ENCODE measurements at regions not wholly inside any gene's neighbourhood (a gene's known extent, or its start where the extent isn't known, plus 50 kb on each side); places are given as distances from the start of the nearest gene placed in this dataset.

DNA sequence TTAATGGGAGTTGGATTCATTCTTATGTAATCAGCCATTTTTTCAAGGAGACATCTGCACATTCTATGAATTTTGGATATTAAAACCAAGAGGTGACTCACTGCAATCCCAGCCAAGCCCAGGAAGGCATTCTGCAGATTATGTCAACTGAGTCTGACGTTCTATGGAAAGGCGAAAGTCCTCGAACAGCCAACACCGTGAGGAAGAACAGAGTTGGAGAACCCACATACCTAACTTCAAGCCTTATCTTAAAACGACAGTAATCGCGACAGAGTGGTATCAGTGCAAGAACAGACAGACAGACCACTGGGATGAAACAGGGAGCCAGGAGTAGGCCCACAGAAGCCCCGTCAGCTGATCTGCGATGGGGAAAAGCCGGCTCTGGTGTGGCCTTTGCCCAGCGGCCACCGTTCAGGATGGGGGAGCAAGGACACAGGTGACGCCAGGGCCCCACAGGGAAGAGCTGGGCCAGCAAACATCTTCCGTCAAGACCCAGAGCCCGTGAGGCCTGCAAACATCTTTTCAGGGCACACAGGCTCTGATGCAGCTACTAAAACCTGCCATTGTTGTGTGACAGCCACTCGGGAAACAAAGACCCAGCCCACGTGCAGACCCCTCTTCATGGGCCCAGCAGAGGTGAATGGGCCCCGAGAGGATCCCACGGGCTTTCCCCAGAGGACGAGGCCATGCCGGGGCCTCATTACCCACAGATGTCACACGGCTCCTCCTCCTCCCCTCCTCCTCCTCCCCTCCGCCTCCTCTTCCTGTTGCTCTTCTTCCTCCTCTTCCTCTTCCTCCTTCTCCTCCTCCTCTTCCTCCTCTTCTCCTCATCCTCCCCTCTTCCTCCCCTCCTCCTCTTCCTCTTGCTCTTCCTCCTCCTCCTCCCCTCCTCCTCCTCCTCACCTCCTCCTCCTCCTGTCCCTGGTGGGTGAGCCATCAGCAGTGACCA is 277.6 kb downstream of the ADGRD1 start (continued):
- TF ChIP-seq, protein P1, sequence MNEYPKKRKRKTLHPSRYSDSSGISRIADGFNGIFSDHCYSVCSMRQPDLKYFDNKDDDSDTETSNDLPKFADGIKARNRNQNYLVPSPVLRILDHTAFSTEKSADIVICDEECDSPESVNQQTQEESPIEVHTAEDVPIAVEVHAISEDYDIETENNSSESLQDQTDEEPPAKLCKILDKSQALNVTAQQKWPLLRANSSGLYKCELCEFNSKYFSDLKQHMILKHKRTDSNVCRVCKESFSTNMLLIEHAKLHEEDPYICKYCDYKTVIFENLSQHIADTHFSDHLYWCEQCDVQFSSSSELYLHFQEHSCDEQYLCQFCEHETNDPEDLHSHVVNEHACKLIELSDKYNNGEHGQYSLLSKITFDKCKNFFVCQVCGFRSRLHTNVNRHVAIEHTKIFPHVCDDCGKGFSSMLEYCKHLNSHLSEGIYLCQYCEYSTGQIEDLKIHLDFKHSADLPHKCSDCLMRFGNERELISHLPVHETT (CRISPR knock-in tag; conservative IDR thresholded peaks at IDR 0.05 in 1 of 2, IDR thresholded peaks at IDR 0.05 in 1 of 2) = no peak; a peak in 1 of 4 replicates
- TF ChIP-seq ARID2 (IDR thresholded peaks at IDR 0.05) = no peak
- peak; percentile 62; the same call in 1 of the 2 replicates for TF ChIP-seq L3MBTL2 (IDR thresholded peaks at IDR 0.05)
- no peak for TF ChIP-seq HNRNPH1 (optimal IDR thresholded peaks at IDR 0.05; ENCODE audit: low read depth, low read length)
- no peak for TF ChIP-seq ZNF76 (CRISPR knock-in tag; IDR thresholded peaks at IDR 0.05; ENCODE audit: borderline replicate concordance)
- TF ChIP-seq, protein P2, sequence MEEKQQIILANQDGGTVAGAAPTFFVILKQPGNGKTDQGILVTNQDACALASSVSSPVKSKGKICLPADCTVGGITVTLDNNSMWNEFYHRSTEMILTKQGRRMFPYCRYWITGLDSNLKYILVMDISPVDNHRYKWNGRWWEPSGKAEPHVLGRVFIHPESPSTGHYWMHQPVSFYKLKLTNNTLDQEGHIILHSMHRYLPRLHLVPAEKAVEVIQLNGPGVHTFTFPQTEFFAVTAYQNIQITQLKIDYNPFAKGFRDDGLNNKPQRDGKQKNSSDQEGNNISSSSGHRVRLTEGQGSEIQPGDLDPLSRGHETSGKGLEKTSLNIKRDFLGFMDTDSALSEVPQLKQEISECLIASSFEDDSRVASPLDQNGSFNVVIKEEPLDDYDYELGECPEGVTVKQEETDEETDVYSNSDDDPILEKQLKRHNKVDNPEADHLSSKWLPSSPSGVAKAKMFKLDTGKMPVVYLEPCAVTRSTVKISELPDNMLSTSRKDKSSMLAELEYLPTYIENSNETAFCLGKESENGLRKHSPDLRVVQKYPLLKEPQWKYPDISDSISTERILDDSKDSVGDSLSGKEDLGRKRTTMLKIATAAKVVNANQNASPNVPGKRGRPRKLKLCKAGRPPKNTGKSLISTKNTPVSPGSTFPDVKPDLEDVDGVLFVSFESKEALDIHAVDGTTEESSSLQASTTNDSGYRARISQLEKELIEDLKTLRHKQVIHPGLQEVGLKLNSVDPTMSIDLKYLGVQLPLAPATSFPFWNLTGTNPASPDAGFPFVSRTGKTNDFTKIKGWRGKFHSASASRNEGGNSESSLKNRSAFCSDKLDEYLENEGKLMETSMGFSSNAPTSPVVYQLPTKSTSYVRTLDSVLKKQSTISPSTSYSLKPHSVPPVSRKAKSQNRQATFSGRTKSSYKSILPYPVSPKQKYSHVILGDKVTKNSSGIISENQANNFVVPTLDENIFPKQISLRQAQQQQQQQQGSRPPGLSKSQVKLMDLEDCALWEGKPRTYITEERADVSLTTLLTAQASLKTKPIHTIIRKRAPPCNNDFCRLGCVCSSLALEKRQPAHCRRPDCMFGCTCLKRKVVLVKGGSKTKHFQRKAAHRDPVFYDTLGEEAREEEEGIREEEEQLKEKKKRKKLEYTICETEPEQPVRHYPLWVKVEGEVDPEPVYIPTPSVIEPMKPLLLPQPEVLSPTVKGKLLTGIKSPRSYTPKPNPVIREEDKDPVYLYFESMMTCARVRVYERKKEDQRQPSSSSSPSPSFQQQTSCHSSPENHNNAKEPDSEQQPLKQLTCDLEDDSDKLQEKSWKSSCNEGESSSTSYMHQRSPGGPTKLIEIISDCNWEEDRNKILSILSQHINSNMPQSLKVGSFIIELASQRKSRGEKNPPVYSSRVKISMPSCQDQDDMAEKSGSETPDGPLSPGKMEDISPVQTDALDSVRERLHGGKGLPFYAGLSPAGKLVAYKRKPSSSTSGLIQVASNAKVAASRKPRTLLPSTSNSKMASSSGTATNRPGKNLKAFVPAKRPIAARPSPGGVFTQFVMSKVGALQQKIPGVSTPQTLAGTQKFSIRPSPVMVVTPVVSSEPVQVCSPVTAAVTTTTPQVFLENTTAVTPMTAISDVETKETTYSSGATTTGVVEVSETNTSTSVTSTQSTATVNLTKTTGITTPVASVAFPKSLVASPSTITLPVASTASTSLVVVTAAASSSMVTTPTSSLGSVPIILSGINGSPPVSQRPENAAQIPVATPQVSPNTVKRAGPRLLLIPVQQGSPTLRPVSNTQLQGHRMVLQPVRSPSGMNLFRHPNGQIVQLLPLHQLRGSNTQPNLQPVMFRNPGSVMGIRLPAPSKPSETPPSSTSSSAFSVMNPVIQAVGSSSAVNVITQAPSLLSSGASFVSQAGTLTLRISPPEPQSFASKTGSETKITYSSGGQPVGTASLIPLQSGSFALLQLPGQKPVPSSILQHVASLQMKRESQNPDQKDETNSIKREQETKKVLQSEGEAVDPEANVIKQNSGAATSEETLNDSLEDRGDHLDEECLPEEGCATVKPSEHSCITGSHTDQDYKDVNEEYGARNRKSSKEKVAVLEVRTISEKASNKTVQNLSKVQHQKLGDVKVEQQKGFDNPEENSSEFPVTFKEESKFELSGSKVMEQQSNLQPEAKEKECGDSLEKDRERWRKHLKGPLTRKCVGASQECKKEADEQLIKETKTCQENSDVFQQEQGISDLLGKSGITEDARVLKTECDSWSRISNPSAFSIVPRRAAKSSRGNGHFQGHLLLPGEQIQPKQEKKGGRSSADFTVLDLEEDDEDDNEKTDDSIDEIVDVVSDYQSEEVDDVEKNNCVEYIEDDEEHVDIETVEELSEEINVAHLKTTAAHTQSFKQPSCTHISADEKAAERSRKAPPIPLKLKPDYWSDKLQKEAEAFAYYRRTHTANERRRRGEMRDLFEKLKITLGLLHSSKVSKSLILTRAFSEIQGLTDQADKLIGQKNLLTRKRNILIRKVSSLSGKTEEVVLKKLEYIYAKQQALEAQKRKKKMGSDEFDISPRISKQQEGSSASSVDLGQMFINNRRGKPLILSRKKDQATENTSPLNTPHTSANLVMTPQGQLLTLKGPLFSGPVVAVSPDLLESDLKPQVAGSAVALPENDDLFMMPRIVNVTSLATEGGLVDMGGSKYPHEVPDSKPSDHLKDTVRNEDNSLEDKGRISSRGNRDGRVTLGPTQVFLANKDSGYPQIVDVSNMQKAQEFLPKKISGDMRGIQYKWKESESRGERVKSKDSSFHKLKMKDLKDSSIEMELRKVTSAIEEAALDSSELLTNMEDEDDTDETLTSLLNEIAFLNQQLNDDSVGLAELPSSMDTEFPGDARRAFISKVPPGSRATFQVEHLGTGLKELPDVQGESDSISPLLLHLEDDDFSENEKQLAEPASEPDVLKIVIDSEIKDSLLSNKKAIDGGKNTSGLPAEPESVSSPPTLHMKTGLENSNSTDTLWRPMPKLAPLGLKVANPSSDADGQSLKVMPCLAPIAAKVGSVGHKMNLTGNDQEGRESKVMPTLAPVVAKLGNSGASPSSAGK (IDR thresholded peaks at IDR 0.05) = peak; percentile 55
- no peak for TF ChIP-seq THRAP3 (IDR thresholded peaks at IDR 0.05; ENCODE audit: borderline replicate concordance)
- no peak for TF ChIP-seq SRF (CRISPR knock-in tag; IDR thresholded peaks at IDR 0.05)
- no peak for TF ChIP-seq ZNF57 (CRISPR knock-in tag; IDR thresholded peaks at IDR 0.05)
- TF ChIP-seq FOXA1 (IDR thresholded peaks at IDR 0.05; ENCODE audit: borderline replicate concordance) = no peak
- peak; percentile 89 for TF ChIP-seq ARID1B (IDR thresholded peaks at IDR 0.05)
- 0 out of 2 replicates have a peak, but pooled peaks have one; percentile 21 for TF ChIP-seq ELF1 (tag; IDR thresholded peaks at IDR 0.05)
- peak; percentile 96 for TF ChIP-seq ZBED1 (IDR thresholded peaks at IDR 0.05)
- TF ChIP-seq SPI1 (IDR thresholded peaks at IDR 0.05; ENCODE audit: borderline replicate concordance, low read depth, low read length) = no peak
- TF ChIP-seq PHF8 (IDR thresholded peaks at IDR 0.05; ENCODE audit: borderline replicate concordance, low read length) = peak; percentile 9; the same call in 1 of the 2 replicates
